CD14-positive monocyte (primary cell): ENCODE measurements at regions not wholly inside any gene's neighbourhood (a gene's known extent, or its start where the extent isn't known, plus 50 kb on each side); places are given as distances from the start of the nearest gene placed in this dataset.

ENCODE experiments used
- DNase-seq, 3 donors: peaks; one replicate each; pipeline ENCODE4 v3.0.0-alpha.2; 2011 to 2022
- H2AFZ ChIP-seq: 2 replicates; pipeline ENCODE4 v1.6.0; 2012; ENCODE audit warnings: mild to moderate bottlenecking, low read depth, low read length, inconsistent platforms; ENCODE audit not compliant: insufficient read depth, poor library complexity, severe bottlenecking
- H3K27ac ChIP-seq, 2 donors: 1 replicate in 1 of 2; 2 replicates in 1 of 2; pipeline ENCODE4 v1.5.1; 2012 to 2013; ENCODE audit warnings: low read length in 2 of 2, control low read depth in 1 of 2, inconsistent platforms in 1 of 2, low read depth in 1 of 2, mild to moderate bottlenecking in 1 of 2
- H3K27me3 ChIP-seq, 2 donors: one replicate each; pipeline versions ENCODE4 v1.6.0 to v1.6.1; 2011 to 2013; ENCODE audit warnings: low read length in 2 of 2; ENCODE audit not compliant: control insufficient read depth in 2 of 2, insufficient read depth in 2 of 2
- H3K36me3 ChIP-seq, 2 donors: replicated peaks in 1 of 2; 1 replicate in 1 of 2; 2 replicates in 1 of 2; pipeline versions ENCODE4 v1.5.1 to v1.6.1; 2012 to 2013; ENCODE audit warnings: low read length in 2 of 2, control low read depth in 1 of 2, inconsistent platforms in 1 of 2, mild to moderate bottlenecking in 1 of 2; ENCODE audit not compliant: insufficient read depth in 2 of 2, control insufficient read depth in 1 of 2
- H3K4me1 ChIP-seq, 2 donors: 1 replicate in 1 of 2; 2 replicates in 1 of 2; pipeline versions ENCODE4 v1.5.1 to v1.6.1; 2012 to 2013; ENCODE audit warnings: low read length in 2 of 2, control low read depth in 1 of 2, inconsistent platforms in 1 of 2, mild to moderate bottlenecking in 1 of 2, moderate library complexity in 1 of 2; ENCODE audit not compliant: insufficient read depth in 2 of 2, control insufficient read depth in 1 of 2
- H3K4me2 ChIP-seq: replicated peaks from 2 replicates; pipeline ENCODE3; 2012; ENCODE audit warnings: low read length, moderate library complexity, mild to moderate bottlenecking; ENCODE audit not compliant: poor library complexity, severe bottlenecking; ENCODE audit errors: extremely low read depth
- H3K4me3 ChIP-seq, 3 experiments: fragments of 200-600 bp in 1 of 3; sonication (generic) in 1 of 3; replicated peaks in 1 of 3; 1 replicate in 2 of 3; 2 replicates in 1 of 3; pipeline ENCODE4 v1.5.1; 2011 to 2013; ENCODE audit warnings: low read length in 3 of 3, mild to moderate bottlenecking in 3 of 3, control low read depth in 2 of 3, low read depth in 2 of 3, inconsistent platforms in 1 of 3, moderate library complexity in 1 of 3
- H3K79me2 ChIP-seq: 2 replicates; pipeline ENCODE4 v1.6.0; 2012; ENCODE audit warnings: mild to moderate bottlenecking, control low read depth, inconsistent platforms, low read length, moderate library complexity; ENCODE audit not compliant: insufficient read depth
- H3K9ac ChIP-seq: 2 replicates; pipeline ENCODE4 v1.6.0; 2017; ENCODE audit warnings: low read length, mild to moderate bottlenecking; ENCODE audit not compliant: insufficient read depth, poor library complexity, severe bottlenecking
- H3K9me3 ChIP-seq, 2 donors: replicated peaks in 1 of 2; 1 replicate in 1 of 2; 2 replicates in 1 of 2; pipeline versions ENCODE4 v1.5.1 to v1.6.1; 2012 to 2013; ENCODE audit warnings: low read length in 2 of 2, control low read depth in 1 of 2; ENCODE audit not compliant: control insufficient read depth in 1 of 2, insufficient read depth in 1 of 2
- H4K20me1 ChIP-seq: 2 replicates; pipeline ENCODE4 v1.6.0; 2012; ENCODE audit warnings: mild to moderate bottlenecking, low read length, control low read depth, moderate library complexity; ENCODE audit not compliant: insufficient read depth
- H3K27ac Mint-ChIP-seq, 7 donors: one replicate each; pipeline ENCODE4 v1.8.0; 2020; ENCODE audit warnings: mild to moderate bottlenecking in 7 of 7, mixed read lengths in 7 of 7, moderate library complexity in 6 of 7, inconsistent platforms in 2 of 7
- H3K27me3 Mint-ChIP-seq, 3 donors: one replicate each; pipeline ENCODE4 v1.8.0; 2021 to 2022; ENCODE audit warnings: low read depth in 3 of 3, mild to moderate bottlenecking in 3 of 3, mixed read lengths in 3 of 3, moderate library complexity in 3 of 3, inconsistent platforms in 1 of 3
- H3K36me3 Mint-ChIP-seq, 2 donors: one replicate each; pipeline ENCODE4 v1.8.0; 2020; ENCODE audit warnings: mixed read lengths in 2 of 2, inconsistent platforms in 1 of 2, mild to moderate bottlenecking in 1 of 2
- H3K4me1 Mint-ChIP-seq: one replicate; pipeline ENCODE4 v1.8.0; 2020; ENCODE audit warnings: mild to moderate bottlenecking, mixed read lengths
- H3K4me3 Mint-ChIP-seq, 2 donors: one replicate each; pipeline ENCODE4 v1.8.0; 2020; ENCODE audit warnings: mild to moderate bottlenecking in 2 of 2, mixed read lengths in 2 of 2, moderate library complexity in 1 of 2
- H3K9me3 Mint-ChIP-seq, 7 donors: one replicate each; pipeline ENCODE4 v1.8.0; 2020 to 2022; ENCODE audit warnings: mixed read lengths in 7 of 7, mild to moderate bottlenecking in 6 of 7, moderate library complexity in 6 of 7, inconsistent platforms in 2 of 7
- WGBS: methylation state at CpG from one replicate; pipeline ENCODE4 v1.1.5; 2013; ENCODE audit warnings: missing lambda C conversion rate; ENCODE audit not compliant: insufficient coverage; 5-methylcytosine and 5-hydroxymethylcytosine counted together
- intact Hi-C, 2 donors: fragments of 100-400 bp; cut with micrococcal nuclease; formaldehyde crosslinking; loops; one replicate each; pipeline versions ENCODE4 v1.15.0 to v1.15.1; 2023
- TF ChIP-seq, protein P1 (sequence below): fragments of 200-600 bp; IDR thresholded peaks from one replicate; pipeline ENCODE4 v1.8.0; 2022; ENCODE audit warnings: antibody characterized with exemption, mild to moderate bottlenecking

DNA sequence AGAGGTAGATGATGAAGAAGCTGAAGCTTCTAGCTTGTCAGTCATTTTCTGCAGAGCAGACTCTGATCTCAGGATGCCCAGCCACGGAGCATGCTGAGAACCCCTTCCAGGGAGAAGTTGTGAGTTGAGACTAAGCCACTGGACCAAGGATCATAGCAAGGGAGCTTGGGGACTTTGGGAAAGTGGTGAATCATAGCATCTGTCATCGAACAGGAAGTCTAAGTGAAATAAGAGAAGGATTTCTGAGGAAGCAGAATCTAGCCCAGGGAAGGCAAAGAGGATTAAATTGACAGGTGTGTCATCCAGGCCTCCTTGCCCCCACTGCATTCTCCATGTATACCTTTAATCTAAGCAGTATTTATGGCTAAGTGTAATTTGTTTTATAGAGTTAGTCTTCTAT, 71.8 kb upstream of the TMEM108 start:
- TF ChIP-seq, protein P1, sequence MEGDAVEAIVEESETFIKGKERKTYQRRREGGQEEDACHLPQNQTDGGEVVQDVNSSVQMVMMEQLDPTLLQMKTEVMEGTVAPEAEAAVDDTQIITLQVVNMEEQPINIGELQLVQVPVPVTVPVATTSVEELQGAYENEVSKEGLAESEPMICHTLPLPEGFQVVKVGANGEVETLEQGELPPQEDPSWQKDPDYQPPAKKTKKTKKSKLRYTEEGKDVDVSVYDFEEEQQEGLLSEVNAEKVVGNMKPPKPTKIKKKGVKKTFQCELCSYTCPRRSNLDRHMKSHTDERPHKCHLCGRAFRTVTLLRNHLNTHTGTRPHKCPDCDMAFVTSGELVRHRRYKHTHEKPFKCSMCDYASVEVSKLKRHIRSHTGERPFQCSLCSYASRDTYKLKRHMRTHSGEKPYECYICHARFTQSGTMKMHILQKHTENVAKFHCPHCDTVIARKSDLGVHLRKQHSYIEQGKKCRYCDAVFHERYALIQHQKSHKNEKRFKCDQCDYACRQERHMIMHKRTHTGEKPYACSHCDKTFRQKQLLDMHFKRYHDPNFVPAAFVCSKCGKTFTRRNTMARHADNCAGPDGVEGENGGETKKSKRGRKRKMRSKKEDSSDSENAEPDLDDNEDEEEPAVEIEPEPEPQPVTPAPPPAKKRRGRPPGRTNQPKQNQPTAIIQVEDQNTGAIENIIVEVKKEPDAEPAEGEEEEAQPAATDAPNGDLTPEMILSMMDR, result no peak
- 71% methylated on average over 1 of the region's 2 CpGs for WGBS
- H3K36me3 ChIP-seq, result no peaks in the 10 kb centered on the region
- H3K79me2 ChIP-seq, result no peaks in the 10 kb centered on the region
- no peak overlapping the region for H3K27ac ChIP-seq
- H4K20me1 ChIP-seq, result no peaks in the 10 kb centered on the region
- DNase-seq, result no peak
- H2AFZ ChIP-seq, result no peak overlapping the region
- H3K27me3 ChIP-seq, result no peaks in the 10 kb centered on the region
- Mint-ChIP-seq H3K27ac (no peak overlapping the region), H3K9me3 (peaks cover 0 to 5% (median 1%) of the 10 kb centered on the region in 7 donors), H3K4me3 (no peak overlapping the region), H3K4me1 (no peaks in the 10 kb centered on the region), H3K36me3 (no peaks in the 10 kb centered on the region), H3K27me3 (no peaks in the 10 kb centered on the region)
- no peak overlapping the region for H3K9ac ChIP-seq
- no peak overlapping the region for H3K4me3 ChIP-seq
- no peak overlapping the region for H3K4me2 ChIP-seq
- intact Hi-C loops, result no loop called here
- H3K4me1 ChIP-seq, result no peaks in the 10 kb centered on the region
- no peaks in the 10 kb centered on the region for H3K9me3 ChIP-seq

DNA sequence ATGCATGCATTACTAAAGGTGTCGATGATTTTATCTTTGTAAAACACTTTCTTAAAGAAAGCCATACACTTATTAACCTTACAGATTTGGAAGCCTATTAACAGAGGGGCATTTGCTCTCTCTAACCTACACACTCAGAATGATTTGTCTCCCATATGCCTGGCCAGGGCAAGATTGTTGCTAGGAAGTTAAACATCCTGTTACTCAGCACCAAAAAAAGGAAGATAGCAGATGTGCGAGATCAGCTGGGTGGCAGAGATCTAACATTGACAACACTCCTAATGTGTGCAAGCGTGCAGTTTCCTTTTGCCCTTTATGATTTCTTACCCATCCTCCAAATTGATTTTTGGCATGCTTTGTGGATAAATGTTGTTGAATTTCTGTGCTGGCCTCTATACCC, 73.9 kb upstream of the TMEM108 start:
- Mint-ChIP-seq H3K36me3 (no peaks in the 10 kb centered on the region), H3K27me3 (no peaks in the 10 kb centered on the region), H3K4me3 (no peak overlapping the region), H3K9me3 (peaks cover 0 to 2% (median 1%) of the 10 kb centered on the region in 7 donors), H3K27ac (no peak overlapping the region), H3K4me1 (no peaks in the 10 kb centered on the region)
- no peaks in the 10 kb centered on the region for H3K4me1 ChIP-seq
- H3K9ac ChIP-seq, result no peak overlapping the region
- H3K36me3 ChIP-seq, result no peaks in the 10 kb centered on the region
- TF ChIP-seq, protein P1, result no peak
- H3K27ac ChIP-seq, result no peak overlapping the region
- no peaks in the 10 kb centered on the region for H3K9me3 ChIP-seq
- H4K20me1 ChIP-seq, result no peaks in the 10 kb centered on the region
- intact Hi-C loops, result no loop called here
- no peak overlapping the region for H3K4me3 ChIP-seq
- no peak overlapping the region for H3K4me2 ChIP-seq
- H3K79me2 ChIP-seq, result no peaks in the 10 kb centered on the region
- WGBS, result no CpG with 5 or more reads among the region's 3 CpGs
- no peak overlapping the region for H2AFZ ChIP-seq
- no peak for DNase-seq
- no peaks in the 10 kb centered on the region for H3K27me3 ChIP-seq
